Dedifferentiated amniotic fluid mesenchymal stem cell (primary cell): ENCODE measurements at regions not wholly inside any gene's neighbourhood (a gene's known extent, or its start where the extent isn't known, plus 50 kb on each side); places are given as distances from the start of the nearest gene placed in this dataset.

Source experiments
- DNase-seq: peaks from one replicate; pipeline ENCODE4 v3.0.0-alpha.2; 2016; ENCODE audit errors: extremely low spot score

DNA sequence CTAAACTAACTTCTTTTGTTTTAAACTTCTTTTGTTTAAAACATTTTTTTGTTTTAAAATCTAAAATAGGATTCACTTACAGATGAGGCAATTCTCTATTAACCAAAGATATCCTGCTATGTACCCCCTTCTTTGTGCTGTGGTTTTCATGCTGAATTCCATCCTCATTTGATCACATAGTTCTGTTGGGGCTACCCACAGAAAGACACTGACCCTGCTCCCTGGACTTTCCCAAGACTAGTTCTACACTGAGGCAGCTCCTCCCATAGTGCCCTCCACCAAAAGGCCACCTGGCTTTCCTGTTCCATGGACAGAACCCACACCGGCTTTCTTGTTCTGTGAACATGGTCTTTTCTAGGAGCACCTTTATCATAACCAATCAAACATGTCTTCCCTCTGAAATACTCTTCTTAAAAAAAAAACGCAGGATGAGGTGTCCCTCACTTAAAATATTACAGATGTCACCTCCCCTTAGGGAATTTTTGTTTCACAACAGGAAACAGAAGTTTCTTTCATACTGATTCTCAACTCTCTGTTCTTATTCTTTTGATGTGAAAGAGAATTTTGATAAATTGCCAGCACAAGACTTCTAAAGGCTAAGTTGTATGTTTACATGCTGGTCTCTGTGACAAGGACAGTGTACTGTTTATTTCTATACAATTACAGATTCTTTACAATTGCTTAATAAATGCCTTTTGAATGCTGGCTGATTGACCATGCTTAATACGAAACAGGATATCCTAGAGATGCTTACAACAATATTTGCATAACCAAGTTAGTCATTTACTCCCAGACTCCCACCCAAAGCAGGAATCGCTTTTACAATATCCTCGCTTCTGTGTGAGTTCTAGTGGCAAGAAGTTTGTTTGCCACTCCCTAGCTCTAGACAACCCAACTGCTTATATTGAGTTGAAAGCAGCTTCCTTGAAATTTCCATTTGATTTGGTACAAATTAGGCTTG, 300.4 kb downstream of the DTWD2 start:
- peak; percentile 30 for DNase-seq

GRCh38 chr5:118687100-118687499, 301.2 kb downstream of the DTWD2 start:
- DNase-seq, result no peak

GRCh38 chr5:118681655-118682054, 306.7 kb downstream of the DTWD2 start:
- DNase-seq, result no peak

DNA sequence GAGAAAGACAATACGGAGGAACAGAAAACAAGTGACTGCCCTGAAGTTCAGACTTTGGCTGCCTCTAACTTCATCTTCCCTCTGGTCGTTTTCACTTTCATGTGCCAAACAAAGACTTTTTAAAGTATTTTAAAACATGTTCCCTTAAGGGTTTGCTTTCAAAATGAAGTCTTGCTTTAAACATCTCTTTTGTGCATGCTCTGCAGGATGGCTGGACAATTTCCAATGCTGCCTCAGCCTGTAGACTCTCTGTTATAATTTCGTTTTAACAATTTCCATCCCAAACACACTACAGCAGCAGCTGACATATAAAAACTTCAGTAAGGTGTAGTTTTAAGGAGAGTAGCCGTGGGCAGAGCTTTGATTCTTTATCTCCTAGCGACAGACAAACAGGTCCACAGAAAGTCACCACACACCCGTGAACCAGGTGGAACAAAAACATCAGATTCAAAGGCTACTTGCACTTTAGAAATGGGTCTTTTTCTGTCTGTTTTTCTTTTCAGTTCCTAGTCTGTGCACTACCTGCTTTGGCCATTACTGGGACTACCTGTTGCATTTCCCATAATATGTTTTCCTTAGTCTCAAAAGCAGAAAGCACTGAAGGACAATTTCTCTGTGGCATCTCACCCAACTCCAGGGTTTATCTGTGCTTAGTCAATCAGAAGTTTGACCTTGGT, 308.9 kb downstream of the DTWD2 start:
- no peak for DNase-seq

- DNase-seq, result no peak
Measured at GRCh38 chr5:118678746-118679145, 309.6 kb downstream of the DTWD2 start.

DNA sequence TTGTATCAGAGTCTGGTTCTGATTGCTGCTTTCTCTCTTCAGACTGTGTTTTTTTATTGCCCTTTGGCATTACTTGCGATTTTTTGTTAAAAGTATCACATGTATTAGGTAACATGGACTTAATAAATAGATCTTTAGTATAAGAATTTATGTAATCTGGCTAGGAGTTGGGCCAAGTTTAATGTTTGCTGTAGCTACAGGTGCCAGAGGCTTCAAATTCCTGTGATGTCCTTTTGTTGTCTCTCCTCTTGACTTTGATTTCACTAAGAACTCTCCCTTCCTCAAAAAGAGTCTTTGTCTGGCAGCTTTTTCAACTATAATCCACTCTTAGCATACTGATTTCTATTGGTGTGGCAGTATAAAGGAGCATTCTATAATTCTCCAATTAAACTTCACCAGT, 313.1 kb downstream of the DTWD2 start:
- no peak for DNase-seq

- no peak for DNase-seq
Measured at GRCh38 chr5:118657576-118657975, 330.8 kb downstream of the DTWD2 start.

GRCh38 chr5:118653872-118654271, 334.5 kb downstream of the DTWD2 start:
- DNase-seq, result no peak

- DNase-seq, result no peak
Measured at GRCh38 chr5:118653183-118653582, 335.2 kb downstream of the DTWD2 start.

DNA sequence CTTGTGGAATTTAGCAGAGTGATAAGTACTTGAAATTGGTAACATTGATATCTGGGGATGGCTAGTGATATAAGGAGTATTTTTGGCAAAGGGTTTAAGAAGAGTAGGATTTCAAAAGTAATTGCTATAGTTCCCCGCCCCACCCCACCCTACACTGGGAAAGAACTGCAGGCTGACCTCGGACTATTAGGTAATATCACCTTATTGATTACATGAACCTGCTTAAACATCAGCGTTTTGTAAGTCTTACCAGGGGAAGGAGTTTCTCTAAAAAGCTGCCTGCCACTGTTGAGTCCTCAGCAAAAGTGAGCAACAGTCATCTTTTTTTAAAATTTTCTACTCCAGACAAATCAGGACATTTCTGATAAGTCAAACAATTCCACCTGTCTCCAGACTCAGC, 337.3 kb downstream of the DTWD2 start:
- no peak for DNase-seq

DNA sequence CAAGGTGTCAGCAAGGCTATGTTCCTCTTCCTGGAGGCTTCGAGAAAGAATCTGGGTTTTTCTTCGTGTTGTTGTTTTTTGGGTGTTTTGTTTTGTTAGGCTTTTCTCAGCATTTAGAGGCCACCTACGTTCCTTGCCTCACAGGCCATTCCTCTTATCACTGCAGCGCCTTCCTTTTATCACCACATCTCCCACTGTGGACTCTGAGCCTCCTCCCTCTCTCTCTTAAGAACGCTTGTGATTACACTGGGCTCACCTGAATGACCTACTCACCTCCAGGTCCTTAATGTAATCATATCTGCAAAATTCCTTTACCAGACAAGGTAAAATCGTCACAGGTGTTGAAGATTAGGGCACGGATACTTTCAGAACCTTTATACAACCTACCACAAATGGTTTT, 340.8 kb downstream of the DTWD2 start:
- no peak for DNase-seq

DNA sequence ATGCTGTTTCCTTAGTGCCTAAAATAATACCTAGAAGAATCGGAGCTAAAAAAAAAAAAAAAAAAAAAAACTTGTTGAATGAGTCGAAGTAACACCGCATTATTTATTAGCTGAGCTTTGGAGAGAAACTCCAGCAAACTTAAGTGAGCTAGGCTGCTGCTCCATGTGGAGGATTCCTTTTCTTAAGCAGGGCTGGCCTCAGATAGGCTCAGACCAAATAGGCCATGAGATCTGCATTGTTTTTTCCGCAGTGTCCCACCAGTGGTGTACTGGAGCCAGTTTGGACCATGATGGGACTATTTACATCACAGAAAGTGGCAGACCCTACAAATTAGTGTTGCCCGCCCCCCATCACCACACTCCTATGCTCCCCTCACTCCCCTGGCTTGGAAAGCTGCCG, 341.4 kb downstream of the DTWD2 start:
- no peak for DNase-seq

DNA sequence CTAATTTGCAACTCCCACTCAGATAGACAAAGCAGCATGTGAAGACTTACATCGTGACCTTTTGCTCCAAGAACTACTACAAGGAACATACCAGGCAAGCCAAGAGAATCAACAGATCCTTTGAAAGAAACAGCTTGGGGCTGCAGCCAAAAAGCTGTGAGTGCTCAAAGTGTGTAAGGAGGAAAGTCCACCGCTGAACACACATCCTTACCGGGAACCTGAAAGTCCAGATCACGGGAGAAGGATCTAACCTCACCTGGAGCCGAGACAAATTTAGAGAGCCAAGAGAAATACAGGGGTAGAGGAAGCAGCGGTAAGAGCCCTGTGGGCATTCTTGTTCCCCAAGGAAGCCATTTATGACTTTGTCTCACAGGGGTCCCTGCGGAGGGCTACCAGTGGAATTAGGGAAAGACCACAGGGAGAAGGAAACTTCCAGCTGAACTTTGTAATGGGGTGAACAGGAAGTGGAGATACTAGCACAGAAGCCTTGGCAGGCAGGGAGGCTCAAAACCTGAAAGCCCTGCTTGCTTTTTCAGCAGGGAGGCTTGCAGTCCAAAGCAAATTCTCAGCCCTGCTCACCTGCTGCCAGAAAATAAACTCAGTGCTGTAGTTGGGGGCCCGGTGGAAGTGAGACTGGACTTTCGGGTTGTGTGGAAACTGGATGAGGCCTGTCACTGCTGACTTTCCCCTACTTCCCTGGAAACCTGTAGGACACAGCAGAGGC, 350.2 kb downstream of the DTWD2 start:
- no peak for DNase-seq

DNA sequence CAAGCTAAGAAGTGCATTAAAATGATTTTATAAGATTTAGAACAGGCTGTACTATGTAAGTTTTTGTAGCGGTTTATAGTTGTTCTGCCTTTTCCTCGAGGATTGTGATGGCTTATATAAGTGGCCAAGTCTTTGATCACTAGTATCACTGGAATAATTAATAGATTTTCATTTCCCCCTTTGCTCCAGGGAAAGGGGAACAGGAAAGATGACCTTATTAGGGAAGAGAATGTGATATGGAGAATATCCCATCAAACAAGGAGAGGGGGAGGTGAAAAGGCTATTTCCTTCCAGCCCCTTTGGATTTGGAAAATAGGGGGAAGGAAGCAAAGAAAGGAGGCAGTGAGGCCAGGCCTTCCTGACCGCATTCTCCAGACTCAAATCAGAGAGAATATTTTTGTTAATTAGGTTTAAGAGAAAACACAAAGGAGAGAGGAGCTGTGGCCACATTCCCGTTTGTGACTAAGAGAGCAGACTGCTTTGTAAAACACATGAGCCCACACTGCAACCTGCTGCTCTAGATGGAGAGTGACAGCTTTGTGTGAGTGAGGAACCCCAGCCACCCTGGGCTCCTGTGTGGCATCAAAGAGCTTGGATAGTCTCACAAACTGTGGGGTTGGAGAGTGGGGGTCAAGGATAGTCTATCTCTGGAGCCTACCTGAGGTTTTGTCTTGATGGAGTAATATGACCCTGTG, 359.5 kb downstream of the DTWD2 start:
- no peak for DNase-seq

- no peak for DNase-seq
Measured at GRCh38 chr5:118620233-118620632, 368.1 kb downstream of the DTWD2 start.

DNA sequence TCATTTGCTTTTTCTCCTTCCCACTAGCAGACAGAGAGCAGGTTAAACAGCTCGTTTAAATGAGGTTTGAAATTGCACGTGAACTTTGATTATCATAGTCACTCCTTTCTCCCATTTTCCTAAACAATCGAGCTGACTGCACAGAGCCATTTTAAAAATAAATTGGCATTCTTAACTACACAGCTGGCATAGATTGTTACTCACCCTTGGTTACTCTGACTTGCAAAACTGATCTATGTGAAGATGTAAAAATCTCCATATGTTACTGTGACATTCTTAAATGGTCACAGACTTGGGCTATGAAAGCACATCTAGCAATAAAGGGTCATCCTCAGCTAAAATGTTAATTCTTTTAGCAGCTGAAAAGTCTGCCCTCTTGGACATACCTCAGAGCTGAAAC, 368.5 kb downstream of the DTWD2 start:
- no peak for DNase-seq

- DNase-seq, result no peak
Measured at GRCh38 chr5:118616281-118616680, 372.1 kb downstream of the DTWD2 start.

- no peak for DNase-seq
Measured at GRCh38 chr5:118614731-118615456, 373.5 kb downstream of the DTWD2 start.

DNA sequence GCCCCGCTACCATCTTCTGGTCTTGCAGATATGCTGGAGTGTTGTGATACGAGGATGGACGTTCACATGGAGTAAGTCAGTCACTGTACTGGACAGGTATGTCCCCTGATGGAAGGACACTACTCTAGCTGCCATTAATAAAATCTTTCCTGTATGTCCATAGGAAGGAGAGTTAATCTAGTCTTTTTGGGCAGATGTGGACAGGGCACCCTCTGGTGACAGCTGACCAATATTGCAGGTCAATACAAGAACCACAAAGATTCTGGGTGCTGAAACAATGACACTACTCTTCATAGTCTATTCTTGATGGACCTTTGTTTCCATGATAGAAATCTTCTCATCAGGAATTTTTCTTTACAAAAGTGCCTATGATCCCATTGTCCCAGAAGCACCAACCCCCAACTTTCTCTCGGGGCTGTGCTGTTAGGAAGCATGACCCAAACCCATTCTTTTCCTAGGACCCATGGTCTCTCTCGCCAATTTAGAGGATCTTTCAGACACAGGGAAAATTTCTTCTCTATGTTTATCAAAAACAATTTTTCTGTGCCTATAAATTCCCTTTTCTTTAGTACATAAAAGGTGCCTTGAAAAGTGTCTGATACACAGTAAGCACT, 376.9 kb downstream of the DTWD2 start:
- DNase-seq, result no peak

DNA sequence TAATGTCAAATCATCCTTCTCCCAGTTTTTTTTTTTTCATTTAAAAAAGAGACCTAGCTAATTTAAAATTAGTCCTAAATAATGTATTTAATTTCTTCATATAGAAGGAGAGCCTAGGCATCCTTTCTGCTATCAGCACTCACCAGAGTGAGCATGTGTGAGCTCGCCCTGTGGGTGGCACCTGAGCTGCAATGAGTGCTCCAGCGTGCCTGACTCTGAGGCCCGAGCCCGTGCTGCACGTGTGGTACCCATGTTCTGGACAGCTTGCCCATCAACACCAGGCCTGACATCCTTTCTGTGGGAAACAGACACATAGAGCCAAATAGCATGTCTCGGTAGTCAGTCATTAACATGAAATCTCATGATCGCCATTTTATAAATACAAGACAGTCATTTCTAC, 381.4 kb downstream of the DTWD2 start:
- DNase-seq, result no peak

- no peak for DNase-seq
Measured at GRCh38 chr5:118605761-118606160, 382.6 kb downstream of the DTWD2 start.
